Adrenal gland (tissue), 9 donors: ENCODE measurements at regions not wholly inside any gene's neighbourhood (a gene's known extent, or its start where the extent isn't known, plus 50 kb on each side); places are given as distances from the start of the nearest gene placed in this dataset.

Experiments
- DNase-seq, 7 donors: peaks; one replicate each; pipeline ENCODE4 v3.0.0-alpha.2; 2019 to 2020
- H3K27ac ChIP-seq, 5 donors: fragments of 200-600 bp; sonication (generic) in 4 of 5; 1 replicate in 3 of 5; 2 replicates in 2 of 5; pipeline versions ENCODE4 v1.5.1 to v1.8.0; 2016 to 2020; ENCODE audit warnings: mild to moderate bottlenecking in 1 of 5
- H3K27me3 ChIP-seq: fragments of 200-600 bp; 2 replicates; pipeline ENCODE4 v1.8.0; 2021
- H3K36me3 ChIP-seq, 2 donors: fragments of 200-600 bp; replicated peaks in 1 of 2; 1 replicate in 1 of 2; 2 replicates in 1 of 2; pipeline versions ENCODE4 v1.5.1 to v1.8.0; 2018 to 2022
- H3K4me1 ChIP-seq, 2 donors: fragments of 200-600 bp; replicated peaks in 1 of 2; 1 replicate in 1 of 2; 2 replicates in 1 of 2; pipeline versions ENCODE4 v1.5.1 to v1.8.0; 2018 to 2021
- H3K4me3 ChIP-seq, 4 donors: fragments of 200-600 bp; sonication (generic) in 3 of 4; one replicate each; pipeline ENCODE4 v1.5.1; 2016 to 2018
- H3K9me3 ChIP-seq, 3 donors: fragments of 200-600 bp; sonication (generic) in 1 of 3; replicated peaks in 1 of 3; 1 replicate in 2 of 3; 2 replicates in 1 of 3; pipeline versions ENCODE4 v1.5.1 to v1.8.0; 2016 to 2021
- CTCF ChIP-seq, 6 experiments: fragments of 450-650 bp in 4 of 6; fragments of 200-600 bp in 2 of 6; sonication (generic) in 1 of 6; IDR thresholded peaks; 1 replicate in 5 of 6; 2 replicates in 1 of 6; pipeline versions ENCODE4 v1.5.1 to v1.8.0; 2016 to 2021; ENCODE audit warnings: antibody characterized with exemption in 6 of 6, mild to moderate bottlenecking in 2 of 6, moderate library complexity in 1 of 6
- POLR2A ChIP-seq, 2 donors: fragments of 450-650 bp; IDR thresholded peaks; one replicate each; pipeline ENCODE4 v1.6.1; 2017; ENCODE audit warnings: antibody characterized with exemption in 2 of 2, mild to moderate bottlenecking in 2 of 2, moderate library complexity in 1 of 2
- WGBS, 4 donors: extraction: QIAGEN DNeasy Blood & Tissue Kit in 2 of 4; methylation state at CpG; one replicate each; pipeline versions ENCODE4 v1.1.5 to v1.1.7; 2013 to 2017; 5-methylcytosine and 5-hydroxymethylcytosine counted together
- intact Hi-C, 2 donors: fragments of 100-400 bp; cut with DNase I; formaldehyde crosslinking; loops; one replicate each; pipeline versions ENCODE4 v1.14.1 to v1.15.0; 2022 to 2023
- donor health status: healthy with polysubstance abuse.
- donor health status: Bipolar disorder and iron deficiency.
- donor health status: DM: yes; HTN: yes; CAD: no.
- donor health status: DM: no; HTN: no; CAD: no.
- donor health status: DM: no; HTN: no; CAD: no.

- Histone ChIP-seq H3K27me3 (no peaks in the 10 kb centered on the region), H3K4me1 (no peaks in the 10 kb centered on the region), H3K27ac (no peak overlapping the region), H3K36me3 (no peaks in the 10 kb centered on the region), H3K9me3 (no peaks in the 10 kb centered on the region), H3K4me3 (no peak overlapping the region)
- TF ChIP-seq CTCF (IDR thresholded peaks at IDR 0.05) (no peak), POLR2A (IDR thresholded peaks at IDR 0.05) (no peak)
- no peak for DNase-seq
- intact Hi-C loops = no loop called here
- WGBS, 4 donors = 87 to 93% (median 88%) methylated on average over 2 to 12 of the region's 12 CpGs
These were observed 639.0 kb upstream of the DPP6 start for GRCh38 chr7:153413199-153413539.

- no peak overlapping the region for H3K27ac ChIP-seq
- no peak overlapping the region for H3K4me3 ChIP-seq
- intact Hi-C loops = no loop called here
- H3K4me1 ChIP-seq = no peaks in the 10 kb centered on the region
- TF ChIP-seq CTCF (IDR thresholded peaks at IDR 0.05) = no peak
- TF ChIP-seq POLR2A (IDR thresholded peaks at IDR 0.05) = no peak
- DNase-seq = no peak
- no peaks in the 10 kb centered on the region for H3K36me3 ChIP-seq
- H3K9me3 ChIP-seq = no peaks in the 10 kb centered on the region
- 90 to 94% (median 92%) methylated on average over 26 to 28 of the region's 28 CpGs for WGBS, 4 donors
- no peaks in the 10 kb centered on the region for H3K27me3 ChIP-seq
These were observed 638.5 kb upstream of the DPP6 start for GRCh38 chr7:153413540-153414287.

- no peak for TF ChIP-seq POLR2A (IDR thresholded peaks at IDR 0.05)
- TF ChIP-seq CTCF (IDR thresholded peaks at IDR 0.05) = no peak
- H3K27me3 ChIP-seq = no peaks in the 10 kb centered on the region
These were observed 637.9 kb upstream of the DPP6 start for GRCh38 chr7:153414288-153414629.

GRCh38 chr7:153415632-153416031 is 636.6 kb upstream of the DPP6 start:
- intact Hi-C loops = no loop called here
- TF ChIP-seq POLR2A (IDR thresholded peaks at IDR 0.05) (no peak), CTCF (IDR thresholded peaks at IDR 0.05) (no peak)
- WGBS, 4 donors = 58 to 67% (median 63%) methylated on average over 6 of the region's 6 CpGs

More at GRCh38 chr7:153414288-153414629, 637.9 kb upstream of the DPP6 start:
- Histone ChIP-seq H3K27ac (no peak overlapping the region), H3K9me3 (no peaks in the 10 kb centered on the region), H3K4me3 (no peak overlapping the region), H3K36me3 (no peaks in the 10 kb centered on the region), H3K4me1 (no peaks in the 10 kb centered on the region)
- no peak for DNase-seq
- intact Hi-C loops = no loop called here

More at GRCh38 chr7:153415632-153416031, 636.6 kb upstream of the DPP6 start:
- Histone ChIP-seq H3K4me1 (no peaks in the 10 kb centered on the region), H3K9me3 (no peaks in the 10 kb centered on the region), H3K27ac (no peak overlapping the region), H3K27me3 (no peaks in the 10 kb centered on the region), H3K4me3 (no peak overlapping the region), H3K36me3 (no peaks in the 10 kb centered on the region)
- DNase-seq = no peak
